ENCODE measurements at regions not wholly inside any gene's neighbourhood (a gene's known extent, or its start where the extent isn't known, plus 50 kb on each side); places are given as distances from the start of the nearest gene placed in this dataset.

GRCh38 chr13:50158385-50159165 is 143.3 kb downstream of the KCNRG start:
- Histone ChIP-seq H3K4me3 (ENCODE audit: low read depth, low read length) (no peak overlapping the region), H3K36me3 (ENCODE audit: control insufficient read depth, insufficient read depth, low read length) (no peaks in the 10 kb centered on the region), H3K27me3 (ENCODE audit: control insufficient read depth, insufficient read depth, low read length) (no peaks in the 10 kb centered on the region)
- no peak for FAIRE-seq
- no peak for TF ChIP-seq CTCF (IDR thresholded peaks at IDR 0.05; ENCODE audit: insufficient read depth, low read length, severe bottlenecking)
- no peak for DNase-seq (ENCODE audit: low read depth)

GRCh38 chr13:50159607-50160006 is 144.4 kb downstream of the KCNRG start:
- Histone ChIP-seq H3K36me3 (ENCODE audit: control insufficient read depth, insufficient read depth, low read length) (no peaks in the 10 kb centered on the region), H3K27me3 (ENCODE audit: control insufficient read depth, insufficient read depth, low read length) (no peaks in the 10 kb centered on the region), H3K4me3 (ENCODE audit: low read depth, low read length) (no peak overlapping the region)
- no peak for FAIRE-seq
- DNase-seq (ENCODE audit: low read depth) = no peak
- TF ChIP-seq CTCF (IDR thresholded peaks at IDR 0.05; ENCODE audit: insufficient read depth, low read length, severe bottlenecking) = no peak

- no peak for FAIRE-seq
- no peak overlapping the region for H3K4me3 ChIP-seq (ENCODE audit: low read depth, low read length)
- peak; percentile 90 for DNase-seq (ENCODE audit: low read depth)
- no peaks in the 10 kb centered on the region for H3K27me3 ChIP-seq (ENCODE audit: control insufficient read depth, insufficient read depth, low read length)
- TF ChIP-seq CTCF (IDR thresholded peaks at IDR 0.05; ENCODE audit: insufficient read depth, low read length, severe bottlenecking) = no peak
- no peaks in the 10 kb centered on the region for H3K36me3 ChIP-seq (ENCODE audit: control insufficient read depth, insufficient read depth, low read length)
Observed at GRCh38 chr13:50161052-50161451, 145.8 kb downstream of the KCNRG start.

- FAIRE-seq (no peak), DNase-seq (ENCODE audit: low read depth) (peak; percentile 38)
- Histone ChIP-seq H3K4me3 (ENCODE audit: low read depth, low read length) (no peak overlapping the region), H3K27me3 (ENCODE audit: control insufficient read depth, insufficient read depth, low read length) (no peaks in the 10 kb centered on the region), H3K36me3 (ENCODE audit: control insufficient read depth, insufficient read depth, low read length) (no peaks in the 10 kb centered on the region)
- TF ChIP-seq CTCF (IDR thresholded peaks at IDR 0.05; ENCODE audit: insufficient read depth, low read length, severe bottlenecking) = no peak
Observed at GRCh38 chr13:50162001-50162400, 146.8 kb downstream of the KCNRG start.

- DNase-seq (ENCODE audit: low read depth) = no peak
Observed at GRCh38 chr13:50162567-50162966, 147.3 kb downstream of the KCNRG start.

More at GRCh38 chr13:50162567-50162966, 147.3 kb downstream of the KCNRG start:
- H3K36me3 ChIP-seq (ENCODE audit: control insufficient read depth, insufficient read depth, low read length) = no peaks in the 10 kb centered on the region
- H3K4me3 ChIP-seq (ENCODE audit: low read depth, low read length) = no peak overlapping the region
- no peak for FAIRE-seq
- no peaks in the 10 kb centered on the region for H3K27me3 ChIP-seq (ENCODE audit: control insufficient read depth, insufficient read depth, low read length)
- no peak for TF ChIP-seq CTCF (IDR thresholded peaks at IDR 0.05; ENCODE audit: insufficient read depth, low read length, severe bottlenecking)

Data from bronchial epithelial cell (primary cell).